ENCODE measurements at regions not wholly inside any gene's neighbourhood (a gene's known extent, or its start where the extent isn't known, plus 50 kb on each side); places are given as distances from the start of the nearest gene placed in this dataset.

DNA sequence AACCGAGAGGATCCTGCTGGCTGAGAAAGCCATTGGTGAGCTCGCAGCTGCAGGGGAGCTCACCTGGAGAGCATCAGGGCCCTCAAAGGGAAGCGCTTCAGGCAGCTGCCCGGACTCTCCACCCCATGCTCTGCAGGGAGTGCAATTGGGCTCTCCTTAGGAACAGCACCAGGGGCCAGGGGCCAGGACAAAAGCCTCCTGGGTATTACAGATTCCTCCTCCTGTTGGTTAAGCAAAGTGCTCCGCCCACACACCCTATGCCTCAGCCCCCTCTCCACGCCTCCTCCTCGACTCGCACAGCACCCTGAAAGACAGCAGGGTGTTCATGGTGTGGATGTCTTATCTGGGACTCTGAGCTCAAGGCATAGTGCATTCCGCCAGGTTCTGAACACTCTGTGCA lies 139.9 kb downstream of the SHANK2 start:
- Mint-ChIP-seq H3K36me3 (ENCODE audit: insufficient read depth) (no peaks in the 10 kb centered on the region), H3K27me3 (peaks cover 68% of the 10 kb centered on the region), H3K9me3 (no peaks in the 10 kb centered on the region), H3K27ac (ENCODE audit: low read depth) (no peak overlapping the region), H3K4me3 (no peak overlapping the region), H3K4me1 (no peaks in the 10 kb centered on the region)
- no peak for ATAC-seq (replicated peaks; ENCODE audit: extremely low read depth, poor library complexity, severe bottlenecking)
- no peak for DNase-seq (ENCODE audit: low spot score in 2 of 2)

DNA sequence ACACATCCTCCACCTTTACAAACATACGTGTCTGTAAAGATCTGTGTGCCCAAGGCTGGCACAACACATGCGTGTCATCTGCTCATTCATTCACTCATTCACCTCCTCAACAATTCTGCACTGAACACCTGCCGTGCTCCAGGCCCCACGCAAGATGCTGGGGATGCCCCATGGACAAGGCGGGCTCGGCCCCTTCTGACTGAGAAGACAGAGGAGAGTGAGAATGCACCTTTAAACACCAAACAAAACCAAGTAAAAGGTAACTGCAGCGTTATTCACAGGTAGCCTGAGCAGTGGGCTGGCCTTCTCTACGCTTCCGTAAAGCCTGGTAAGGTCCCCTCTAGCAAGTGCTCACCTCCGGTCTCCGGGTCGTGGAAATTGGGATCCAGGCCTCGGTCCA lies 142.8 kb downstream of the SHANK2 start:
- no peak overlapping the region for H3K27ac Mint-ChIP-seq (ENCODE audit: low read depth)
- DNase-seq (ENCODE audit: low spot score in 2 of 2) (no peak), ATAC-seq (replicated peaks; ENCODE audit: extremely low read depth, poor library complexity, severe bottlenecking) (no peak)
- H3K36me3 Mint-ChIP-seq (ENCODE audit: insufficient read depth) = no peaks in the 10 kb centered on the region
- H3K4me1 Mint-ChIP-seq = no peaks in the 10 kb centered on the region
- no peaks in the 10 kb centered on the region for H3K9me3 Mint-ChIP-seq
- H3K4me3 Mint-ChIP-seq = no peak overlapping the region
- H3K27me3 Mint-ChIP-seq = peaks cover 57% of the 10 kb centered on the region

DNA sequence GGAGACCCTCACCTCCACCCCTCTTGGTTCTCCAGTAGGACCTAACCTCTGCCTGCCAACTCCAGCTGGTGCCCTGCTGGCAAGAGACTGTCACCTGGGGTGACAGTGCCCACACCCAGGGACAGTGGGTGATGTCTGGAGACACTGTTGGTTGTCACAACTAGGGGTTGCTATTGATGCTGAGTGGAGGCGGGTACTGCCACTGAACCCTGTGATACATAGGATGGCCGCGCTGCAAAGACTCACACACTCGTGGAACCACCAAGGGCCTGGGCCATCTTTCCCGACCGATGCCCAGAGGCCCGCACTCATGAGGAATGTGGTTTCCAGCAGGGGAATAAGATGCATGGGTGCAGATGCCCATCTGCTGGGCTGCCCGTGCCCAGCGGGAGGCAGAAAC lies 143.2 kb downstream of the SHANK2 start:
- DNase-seq (ENCODE audit: low spot score in 2 of 2) (no peak), ATAC-seq (replicated peaks; ENCODE audit: extremely low read depth, poor library complexity, severe bottlenecking) (no peak)
- Mint-ChIP-seq H3K27me3 (peaks cover 57% of the 10 kb centered on the region), H3K9me3 (no peaks in the 10 kb centered on the region), H3K27ac (ENCODE audit: low read depth) (no peak overlapping the region), H3K4me1 (no peaks in the 10 kb centered on the region), H3K4me3 (no peak overlapping the region), H3K36me3 (ENCODE audit: insufficient read depth) (no peaks in the 10 kb centered on the region)

DNA sequence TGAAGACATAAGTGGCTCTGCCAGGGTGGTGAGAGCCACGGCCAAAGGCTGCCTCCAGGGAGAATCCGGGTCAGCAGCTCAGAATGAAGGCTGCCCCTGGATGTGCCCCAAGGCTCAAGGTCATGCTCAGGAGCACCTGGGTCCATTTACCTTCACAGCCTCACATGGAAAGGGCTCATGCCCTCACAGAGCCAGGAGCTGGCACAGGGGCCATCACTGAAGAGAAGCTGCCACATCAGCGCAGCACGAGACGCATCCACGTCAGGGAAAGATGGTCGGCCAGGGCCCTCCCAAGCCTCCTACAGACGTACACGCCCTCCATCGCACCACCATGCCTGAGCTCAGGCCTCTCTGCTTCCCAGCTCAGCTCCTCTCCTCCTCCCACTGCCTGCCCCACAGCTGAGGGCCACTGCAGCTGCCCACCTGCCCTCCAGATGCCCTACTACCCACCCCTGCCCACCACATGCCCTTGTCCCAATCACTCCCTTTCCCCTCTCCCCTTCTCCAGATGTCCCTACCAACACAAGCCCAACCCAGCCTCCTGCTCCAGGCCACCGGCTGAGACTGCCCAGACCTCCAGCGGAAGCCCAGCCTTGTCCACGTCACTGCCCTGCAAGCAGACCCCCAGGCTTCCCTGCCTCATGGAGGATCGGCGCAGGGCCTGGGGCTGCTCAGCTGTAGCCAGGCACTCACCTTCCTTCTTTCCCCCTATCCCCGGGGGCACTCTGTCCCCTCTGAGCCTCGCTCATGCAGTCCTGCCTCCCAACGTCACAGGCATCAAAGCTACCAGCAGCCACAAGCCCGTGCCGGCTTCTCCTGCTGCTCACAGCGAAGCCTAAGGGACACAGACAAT lies 144.1 kb downstream of the SHANK2 start:
- H3K27ac Mint-ChIP-seq (ENCODE audit: low read depth) = no peak overlapping the region
- H3K4me3 Mint-ChIP-seq = no peak overlapping the region
- peaks cover 53% of the 10 kb centered on the region for H3K27me3 Mint-ChIP-seq
- H3K9me3 Mint-ChIP-seq = no peaks in the 10 kb centered on the region
- DNase-seq (ENCODE audit: low spot score in 2 of 2) (no peak), ATAC-seq (replicated peaks; ENCODE audit: extremely low read depth, poor library complexity, severe bottlenecking) (no peak)
- H3K36me3 Mint-ChIP-seq (ENCODE audit: insufficient read depth) = no peaks in the 10 kb centered on the region
- H3K4me1 Mint-ChIP-seq = no peaks in the 10 kb centered on the region

DNA sequence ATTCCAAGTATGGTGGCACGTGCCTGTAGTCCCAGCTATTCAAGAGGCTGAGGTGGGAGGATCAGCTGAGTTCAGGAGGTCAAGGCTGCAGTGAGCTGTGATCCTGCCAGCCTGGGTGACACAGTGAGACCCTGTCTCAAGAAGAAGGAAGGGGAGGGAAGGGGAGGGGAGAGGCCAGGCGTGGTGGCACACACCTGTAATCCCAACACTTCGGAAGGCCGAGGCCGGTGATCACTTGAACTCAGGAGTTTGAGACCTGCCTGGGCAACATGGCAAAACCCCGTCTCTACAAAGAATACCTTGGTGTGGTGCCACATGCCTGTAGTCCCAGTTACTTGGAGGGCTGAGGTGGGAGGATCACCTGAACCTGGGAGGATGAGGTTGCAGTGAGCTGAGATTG lies 145.7 kb downstream of the SHANK2 start:
- Mint-ChIP-seq H3K36me3 (ENCODE audit: insufficient read depth) (no peaks in the 10 kb centered on the region), H3K9me3 (no peaks in the 10 kb centered on the region), H3K27ac (ENCODE audit: low read depth) (no peak overlapping the region), H3K27me3 (peaks cover 37% of the 10 kb centered on the region), H3K4me3 (no peak overlapping the region), H3K4me1 (no peaks in the 10 kb centered on the region)
- DNase-seq (ENCODE audit: low spot score in 2 of 2) = no peak
- ATAC-seq (replicated peaks; ENCODE audit: extremely low read depth, poor library complexity, severe bottlenecking) = no peak

DNA sequence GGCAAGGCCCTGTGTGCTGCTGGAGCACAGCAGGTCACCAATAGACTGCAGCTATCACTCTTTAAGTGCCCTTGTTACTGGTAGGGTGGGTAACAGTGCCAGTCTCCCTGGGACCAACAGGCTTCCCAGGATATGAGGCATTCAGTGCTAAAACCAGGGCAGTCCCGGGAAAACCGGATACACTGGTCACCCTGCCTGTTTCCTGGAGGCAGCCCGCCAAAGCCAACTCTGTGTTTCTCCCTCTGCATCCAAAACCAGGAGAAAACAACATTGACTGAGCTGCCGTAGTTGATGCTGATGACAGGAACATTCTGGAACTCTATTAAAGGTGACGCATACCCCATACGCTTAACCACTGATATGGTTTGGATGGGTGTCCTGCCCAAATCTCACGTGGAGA lies 149.1 kb downstream of the SHANK2 start:
- H3K27ac Mint-ChIP-seq (ENCODE audit: low read depth) = no peak overlapping the region
- DNase-seq (ENCODE audit: low spot score in 2 of 2) (no peak), ATAC-seq (replicated peaks; ENCODE audit: extremely low read depth, poor library complexity, severe bottlenecking) (no peak)
- peaks cover 30% of the 10 kb centered on the region for H3K27me3 Mint-ChIP-seq
- H3K36me3 Mint-ChIP-seq (ENCODE audit: insufficient read depth) = no peaks in the 10 kb centered on the region
- no peak overlapping the region for H3K4me3 Mint-ChIP-seq
- no peaks in the 10 kb centered on the region for H3K4me1 Mint-ChIP-seq
- no peaks in the 10 kb centered on the region for H3K9me3 Mint-ChIP-seq

DNA sequence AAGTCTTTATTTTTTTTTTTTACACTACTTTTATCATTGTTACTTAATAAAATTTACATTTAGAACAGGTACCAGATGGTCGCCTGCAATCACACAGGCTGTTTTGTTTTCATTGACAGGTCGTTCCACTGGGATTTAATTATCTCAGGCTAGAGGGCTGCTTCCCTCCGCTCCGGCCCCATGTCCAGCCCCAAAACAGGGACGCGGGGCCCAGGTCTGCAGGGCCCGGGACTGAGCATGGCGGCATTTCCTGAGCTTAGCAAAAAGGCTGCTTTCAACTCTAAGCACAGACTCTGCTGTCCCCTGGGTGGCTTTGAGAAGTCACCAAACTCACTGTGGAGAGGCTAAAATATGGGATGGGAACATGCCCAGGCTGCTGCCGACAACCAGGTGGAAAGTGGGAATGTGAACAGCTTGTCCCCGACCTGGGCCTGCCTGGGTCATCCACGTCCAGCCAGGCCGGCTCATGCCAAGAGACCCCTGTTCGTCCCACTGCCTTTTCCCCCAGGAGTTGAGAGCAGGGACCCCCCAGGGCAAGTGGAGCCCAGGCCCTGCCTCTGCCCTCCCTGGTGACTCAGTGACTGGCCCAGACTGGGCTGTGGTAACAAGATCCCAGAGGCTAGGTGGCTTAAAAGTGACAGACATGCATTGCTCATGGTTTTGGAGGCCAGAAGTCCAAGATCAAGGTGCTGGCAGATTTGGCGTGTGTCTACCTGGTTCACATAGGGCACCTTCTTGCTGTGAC lies 150.0 kb downstream of the SHANK2 start:
- no peak overlapping the region for H3K27ac Mint-ChIP-seq (ENCODE audit: low read depth)

DNA sequence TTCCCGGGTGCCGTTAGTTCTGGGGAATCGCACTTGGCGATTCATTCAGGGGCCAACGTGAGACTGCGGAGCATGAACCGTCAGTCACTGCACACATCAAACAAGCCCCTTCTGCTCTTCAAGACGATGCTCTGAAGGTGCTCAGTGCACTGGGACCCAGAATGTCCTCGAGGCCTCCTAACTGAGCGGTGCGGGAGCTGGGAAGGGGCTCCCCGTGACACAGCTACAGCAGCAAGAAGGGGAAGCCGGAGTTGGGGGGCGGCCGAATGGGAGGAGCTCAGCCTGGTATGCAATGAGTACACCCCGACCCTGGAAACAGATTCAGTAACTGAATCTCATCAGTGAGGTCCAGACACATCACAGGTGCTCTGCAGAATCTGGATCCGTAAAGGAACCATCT lies 150.8 kb downstream of the SHANK2 start:
- no peaks in the 10 kb centered on the region for H3K36me3 Mint-ChIP-seq (ENCODE audit: insufficient read depth)
- ATAC-seq (replicated peaks; ENCODE audit: extremely low read depth, poor library complexity, severe bottlenecking) (no peak), DNase-seq (ENCODE audit: low spot score in 2 of 2) (no peak)
- H3K4me3 Mint-ChIP-seq = no peak overlapping the region
- H3K27ac Mint-ChIP-seq (ENCODE audit: low read depth) = no peak overlapping the region
- H3K27me3 Mint-ChIP-seq = peaks cover 20% of the 10 kb centered on the region
- no peaks in the 10 kb centered on the region for H3K9me3 Mint-ChIP-seq
- no peaks in the 10 kb centered on the region for H3K4me1 Mint-ChIP-seq

More for the DNA sequence above, 150.0 kb downstream of the SHANK2 start:
- no peaks in the 10 kb centered on the region for H3K36me3 Mint-ChIP-seq (ENCODE audit: insufficient read depth)
- DNase-seq (ENCODE audit: low spot score in 2 of 2) (no peak), ATAC-seq (replicated peaks; ENCODE audit: extremely low read depth, poor library complexity, severe bottlenecking) (no peak)
- peaks cover 21% of the 10 kb centered on the region for H3K27me3 Mint-ChIP-seq
- H3K4me1 Mint-ChIP-seq = no peaks in the 10 kb centered on the region
- no peaks in the 10 kb centered on the region for H3K9me3 Mint-ChIP-seq
- no peak overlapping the region for H3K4me3 Mint-ChIP-seq

DNA sequence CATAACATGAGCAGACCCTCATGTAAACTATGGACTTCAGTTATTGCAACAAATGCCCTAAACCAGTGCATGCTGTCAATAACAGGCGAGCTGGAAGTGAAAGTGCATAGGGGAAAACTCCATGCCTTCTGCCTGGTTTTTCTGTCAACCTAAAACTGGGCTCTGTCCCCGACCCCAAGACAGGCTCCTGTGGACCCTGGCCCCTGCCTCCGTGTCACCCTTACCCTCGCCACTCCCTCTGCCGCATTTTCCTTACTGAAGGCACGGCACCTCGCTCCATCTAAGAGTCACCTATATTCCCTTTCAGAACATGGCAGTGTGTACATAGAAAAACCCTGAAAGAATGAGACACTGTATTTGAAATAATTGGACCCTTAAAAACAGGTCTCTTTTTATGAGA lies 151.3 kb downstream of the SHANK2 start:
- DNase-seq (ENCODE audit: low spot score in 2 of 2) (no peak), ATAC-seq (replicated peaks; ENCODE audit: extremely low read depth, poor library complexity, severe bottlenecking) (no peak)
- Mint-ChIP-seq H3K27me3 (peaks cover 20% of the 10 kb centered on the region), H3K4me3 (no peak overlapping the region), H3K9me3 (no peaks in the 10 kb centered on the region), H3K36me3 (ENCODE audit: insufficient read depth) (no peaks in the 10 kb centered on the region), H3K27ac (ENCODE audit: low read depth) (no peak overlapping the region), H3K4me1 (no peaks in the 10 kb centered on the region)

DNA sequence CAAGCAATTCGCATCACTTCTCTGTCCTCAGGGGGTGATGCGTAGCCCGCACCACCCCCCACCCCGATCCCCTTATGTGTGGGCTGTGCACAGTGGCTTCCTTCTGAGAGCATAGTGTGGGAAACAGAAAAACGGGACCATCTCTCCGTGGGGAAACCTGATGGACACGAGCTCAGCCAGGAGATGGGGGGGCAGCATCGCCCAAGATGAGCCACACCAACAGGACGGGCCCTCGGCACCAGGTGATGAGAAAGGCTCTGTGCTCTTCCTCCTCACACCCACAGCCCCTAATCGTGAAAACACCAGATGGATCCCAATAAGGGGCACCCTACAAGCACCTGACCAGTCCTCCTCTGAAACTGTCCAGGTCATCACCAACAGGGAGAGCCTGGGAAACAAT lies 153.6 kb downstream of the SHANK2 start:
- Mint-ChIP-seq H3K4me1 (no peaks in the 10 kb centered on the region), H3K4me3 (no peak overlapping the region), H3K27ac (ENCODE audit: low read depth) (no peak overlapping the region), H3K9me3 (no peaks in the 10 kb centered on the region), H3K36me3 (ENCODE audit: insufficient read depth) (no peaks in the 10 kb centered on the region), H3K27me3 (peaks cover 9% of the 10 kb centered on the region)
- ATAC-seq (replicated peaks; ENCODE audit: extremely low read depth, poor library complexity, severe bottlenecking) = no peak
- no peak for DNase-seq (ENCODE audit: low spot score in 2 of 2)

DNA sequence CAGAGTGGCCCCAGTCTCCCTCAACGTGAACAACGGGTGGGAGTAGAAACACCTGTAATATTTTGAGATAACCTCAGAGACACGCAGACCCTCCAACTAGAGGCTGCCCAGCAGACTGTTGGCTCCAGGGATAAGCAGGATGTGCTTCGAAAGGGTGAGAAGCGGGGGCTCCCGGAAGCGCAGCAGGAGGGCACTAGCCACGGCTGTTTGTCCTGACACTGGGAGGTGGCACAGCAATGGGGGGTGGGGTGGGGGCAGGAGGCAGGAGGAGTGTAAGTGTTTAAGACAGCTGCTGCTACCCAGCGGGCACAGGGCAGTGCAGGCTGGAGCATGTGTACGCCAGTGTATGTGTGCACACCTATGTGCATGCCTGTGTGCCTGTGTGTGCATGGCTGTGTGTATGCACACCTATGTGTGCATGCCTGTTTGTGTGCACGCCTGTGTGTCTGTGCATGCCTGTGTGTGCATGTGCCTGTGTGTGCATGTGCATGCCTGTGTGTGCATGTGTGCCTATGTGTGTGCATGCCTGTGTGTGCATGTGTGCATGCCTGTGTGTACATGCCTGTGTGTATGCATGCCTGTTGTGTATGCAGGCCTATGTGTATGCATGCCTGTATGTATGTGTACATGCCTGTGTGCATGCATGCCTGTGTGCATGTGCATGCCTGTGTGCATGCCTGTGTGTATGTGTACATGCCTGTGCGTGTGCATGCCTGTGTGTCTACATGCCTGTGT lies 154.7 kb downstream of the SHANK2 start:
- no peak for ATAC-seq (replicated peaks; ENCODE audit: extremely low read depth, poor library complexity, severe bottlenecking)
- Mint-ChIP-seq H3K27ac (ENCODE audit: low read depth) (no peak overlapping the region), H3K9me3 (no peaks in the 10 kb centered on the region), H3K4me1 (no peaks in the 10 kb centered on the region), H3K4me3 (no peak overlapping the region), H3K27me3 (peaks cover 15% of the 10 kb centered on the region), H3K36me3 (ENCODE audit: insufficient read depth) (no peaks in the 10 kb centered on the region)
- DNase-seq (ENCODE audit: low spot score in 2 of 2) = no peak

DNA sequence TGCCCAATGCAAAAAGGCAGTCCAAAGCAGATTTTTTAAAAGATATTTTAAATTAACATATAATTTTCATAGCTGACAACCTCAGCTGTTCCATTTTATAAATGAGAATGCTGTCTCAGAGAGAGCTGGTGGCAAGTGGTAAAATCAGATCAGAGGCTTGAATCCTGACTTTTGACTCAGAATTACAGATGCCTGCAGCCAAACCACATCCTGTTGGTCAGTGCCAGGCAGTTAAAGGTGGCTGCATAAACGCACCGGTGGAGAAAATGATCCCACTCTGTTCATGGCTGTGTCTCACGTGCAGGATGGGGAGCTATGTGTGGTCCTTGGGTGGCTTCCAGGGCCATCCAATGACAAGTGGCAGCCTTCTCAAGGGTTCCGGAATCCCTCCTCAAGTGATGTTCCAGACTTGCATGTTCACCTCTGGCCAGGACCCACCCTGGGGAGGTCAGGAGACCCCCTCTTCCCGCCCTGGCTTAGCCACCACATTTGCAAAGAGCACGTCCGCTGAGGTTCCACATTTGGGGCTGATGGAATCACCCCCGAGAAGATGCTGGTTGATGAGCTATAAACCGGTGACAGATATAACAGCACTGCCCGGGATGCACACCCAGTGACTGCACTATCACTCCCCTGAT lies 155.5 kb downstream of the SHANK2 start:
- H3K4me3 Mint-ChIP-seq = no peak overlapping the region
- H3K4me1 Mint-ChIP-seq = no peaks in the 10 kb centered on the region
- DNase-seq (ENCODE audit: low spot score in 2 of 2) (no peak), ATAC-seq (replicated peaks; ENCODE audit: extremely low read depth, poor library complexity, severe bottlenecking) (no peak)
- H3K27ac Mint-ChIP-seq (ENCODE audit: low read depth) = no peak overlapping the region
- no peaks in the 10 kb centered on the region for H3K36me3 Mint-ChIP-seq (ENCODE audit: insufficient read depth)
- H3K9me3 Mint-ChIP-seq = no peaks in the 10 kb centered on the region
- peaks cover 18% of the 10 kb centered on the region for H3K27me3 Mint-ChIP-seq
